GM12892 (cell line): ENCODE measurements at regions not wholly inside any gene's neighbourhood (a gene's known extent, or its start where the extent isn't known, plus 50 kb on each side); places are given as distances from the start of the nearest gene placed in this dataset.
"Not testable (repeated sequence)": the region's sequence is repeated elsewhere in the genome, so short reads cannot be mapped to it uniquely, and the experiment has no call there.

ENCODE experiments used
- DNase-seq: peaks from one replicate; pipeline ENCODE4 v3.0.0; 2011; ENCODE audit not compliant: insufficient read length
- FAIRE-seq: peaks from 2 replicates; lab custom pipeline; 2011; peaks lifted over from hg19 to GRCh38; lab: Jason Lieb, UNC
- POLR2A ChIP-seq: IDR thresholded peaks from 2 replicates; pipeline ENCODE4 v1.6.1; 2011; ENCODE audit warnings: low read depth, low read length, control low read depth
- POLR2AphosphoS5 ChIP-seq: IDR thresholded peaks from 2 replicates; pipeline ENCODE4 v1.6.1; 2011; ENCODE audit warnings: low read depth, low read length, control low read depth
- TAF1 ChIP-seq: IDR thresholded peaks from 2 replicates; pipeline ENCODE4 v1.6.1; 2011; ENCODE audit warnings: low read depth, mild to moderate bottlenecking, control low read depth, low read length, borderline replicate concordance

GRCh38 chr2:144776766-144777165, 256.8 kb upstream of the ZEB2 start:
- no peak for TF ChIP-seq TAF1
- no peak for TF ChIP-seq POLR2AphosphoS5
- no peak for TF ChIP-seq POLR2A
- DNase-seq (no peak), FAIRE-seq (no peak)

- TF ChIP-seq TAF1 (no peak), POLR2AphosphoS5 (no peak), POLR2A (no peak)
These were observed 254.9 kb upstream of the ZEB2 start for GRCh38 chr2:144774809-144775208.

GRCh38 chr2:144771348-144771747, 251.4 kb upstream of the ZEB2 start:
- FAIRE-seq: no peak
- no peak for DNase-seq
- no peak for TF ChIP-seq POLR2AphosphoS5
- TF ChIP-seq POLR2A: no peak
- TF ChIP-seq TAF1: no peak

More at GRCh38 chr2:144774809-144775208, 254.9 kb upstream of the ZEB2 start:
- FAIRE-seq: no peak
- DNase-seq: no peak

- DNase-seq (no peak), FAIRE-seq (no peak)
- TF ChIP-seq POLR2AphosphoS5 (no peak), TAF1 (no peak), POLR2A (no peak)
These were observed 250.8 kb upstream of the ZEB2 start for GRCh38 chr2:144770616-144771230.

GRCh38 chr2:144760939-144761338, 241.0 kb upstream of the ZEB2 start:
- not testable (repeated sequence) for DNase-seq, FAIRE-seq

- FAIRE-seq: no peak
- TF ChIP-seq POLR2AphosphoS5 (no peak), POLR2A (no peak)
- DNase-seq: no peak
These were observed 239.8 kb upstream of the ZEB2 start for GRCh38 chr2:144759746-144760145.

- FAIRE-seq: not testable (repeated sequence)
These were observed 238.3 kb upstream of the ZEB2 start for GRCh38 chr2:144758196-144758595.

GRCh38 chr2:144753416-144753815, 233.5 kb upstream of the ZEB2 start:
- TF ChIP-seq POLR2A (no peak), TAF1 (no peak), POLR2AphosphoS5 (no peak)
- DNase-seq (no peak), FAIRE-seq (no peak)

More at GRCh38 chr2:144758196-144758595, 238.3 kb upstream of the ZEB2 start:
- not testable (repeated sequence) for DNase-seq

- no peak for FAIRE-seq
- no peak for DNase-seq
- TF ChIP-seq POLR2A (no peak), POLR2AphosphoS5 (no peak), TAF1 (no peak)
These were observed 231.4 kb upstream of the ZEB2 start for GRCh38 chr2:144751142-144751905.

GRCh38 chr2:144749188-144749587, 229.3 kb upstream of the ZEB2 start:
- TF ChIP-seq POLR2A (no peak), POLR2AphosphoS5 (no peak), TAF1 (no peak)
- DNase-seq (no peak), FAIRE-seq (no peak)

- FAIRE-seq: no peak
- no peak for TF ChIP-seq POLR2AphosphoS5
- TF ChIP-seq POLR2A: no peak
- no peak for TF ChIP-seq TAF1
- no peak for DNase-seq
These were observed 228.5 kb upstream of the ZEB2 start for GRCh38 chr2:144748443-144748842.

- DNase-seq (no peak), FAIRE-seq (no peak)
- no peak for TF ChIP-seq POLR2AphosphoS5
- no peak for TF ChIP-seq TAF1
- TF ChIP-seq POLR2A: no peak
These were observed 227.7 kb upstream of the ZEB2 start for GRCh38 chr2:144747571-144747970.

- no peak for DNase-seq
- no peak for FAIRE-seq
- no peak for TF ChIP-seq POLR2AphosphoS5
- no peak for TF ChIP-seq TAF1
- TF ChIP-seq POLR2A: no peak
These were observed 225.5 kb upstream of the ZEB2 start for GRCh38 chr2:144745424-144745823.

GRCh38 chr2:144738749-144739148, 218.8 kb upstream of the ZEB2 start:
- TF ChIP-seq POLR2A: no peak
- no peak for TF ChIP-seq TAF1
- no peak for TF ChIP-seq POLR2AphosphoS5
- DNase-seq: no peak
- no peak for FAIRE-seq
